A172 (cell line): ENCODE measurements at regions not wholly inside any gene's neighbourhood (a gene's known extent, or its start where the extent isn't known, plus 50 kb on each side); places are given as distances from the start of the nearest gene placed in this dataset.

Source experiments
- DNase-seq: peaks from one replicate; pipeline ENCODE4 v3.0.0-alpha.2; 2015; ENCODE audit warnings: low spot score

DNA sequence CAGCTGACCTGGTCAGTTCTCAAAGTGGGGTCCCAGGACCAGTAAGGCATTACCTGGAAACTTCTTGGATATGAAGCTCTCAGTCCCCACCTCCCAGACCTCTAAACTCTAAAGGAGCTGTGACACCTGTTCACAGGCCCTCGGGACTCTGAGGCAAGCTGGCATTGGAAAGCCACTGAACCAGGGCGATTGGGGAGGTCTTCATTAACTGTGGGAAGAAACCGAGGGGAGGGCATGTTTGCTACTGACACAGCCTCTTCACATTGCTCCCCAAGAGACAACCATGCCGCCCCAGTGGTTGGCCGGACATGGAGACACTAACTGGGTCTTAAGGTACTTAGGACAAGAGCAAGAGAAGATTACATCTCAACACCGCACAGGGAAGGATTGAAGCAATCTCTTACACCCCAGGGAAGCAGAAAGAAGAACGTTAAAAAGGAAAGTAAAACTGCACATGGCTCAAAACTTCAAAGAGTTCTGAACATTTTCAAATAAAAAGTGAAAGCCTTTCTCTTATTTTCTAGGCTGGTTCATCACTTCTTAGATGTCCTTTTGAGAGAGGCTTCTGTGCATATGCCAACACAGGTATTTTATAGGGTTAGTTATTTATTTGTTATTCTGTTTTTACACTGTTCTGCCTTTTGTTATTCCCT lies 210.0 kb upstream of the CST7 start:
- no peak for DNase-seq

DNA sequence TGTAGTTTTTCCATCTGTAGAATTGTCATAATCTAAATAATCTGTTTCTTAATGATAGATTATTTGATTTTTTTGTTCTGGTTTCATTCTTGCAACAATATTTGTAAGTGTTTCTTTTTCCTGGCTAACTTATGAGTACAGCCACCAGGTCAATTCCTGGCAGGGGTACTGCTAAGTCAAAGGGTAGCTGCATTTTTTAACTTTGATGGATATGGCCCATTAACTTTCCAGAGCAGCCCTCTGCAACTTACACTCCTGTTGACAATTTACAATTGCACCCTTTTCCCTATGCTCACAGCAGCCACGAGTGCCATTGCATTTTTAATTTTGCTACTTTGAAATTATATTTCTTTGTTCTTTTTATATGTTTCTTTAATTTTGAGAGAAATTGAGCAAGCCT lies 209.3 kb upstream of the CST7 start:
- no peak for DNase-seq

DNA sequence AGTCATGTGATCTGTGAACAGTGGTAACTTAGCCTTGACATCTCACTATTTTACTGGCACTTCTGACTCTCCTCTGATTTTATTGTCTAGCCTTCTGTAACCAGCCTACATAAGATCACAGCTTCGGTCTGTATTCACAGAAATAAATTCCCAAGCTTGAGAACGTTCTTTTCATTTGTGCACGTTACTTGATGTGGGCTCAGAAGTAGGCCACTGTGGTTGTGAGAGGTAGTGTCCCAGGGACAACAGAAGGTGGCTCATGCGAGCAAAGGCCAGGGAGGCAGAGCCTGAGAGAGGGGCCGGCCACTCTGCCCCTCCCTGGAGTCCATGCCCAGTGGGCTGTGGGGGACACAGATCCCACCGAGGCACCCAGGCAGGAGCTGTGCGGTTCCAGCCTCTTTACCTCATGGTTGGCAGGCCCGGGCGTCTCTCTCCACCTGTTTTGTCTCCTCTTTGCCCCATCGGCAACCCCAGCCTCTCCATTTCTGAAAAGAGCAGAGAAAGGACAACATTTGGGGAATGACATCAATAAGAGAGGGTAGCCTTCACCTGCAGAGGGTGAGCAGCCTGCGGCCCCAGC lies 207.5 kb upstream of the CST7 start:
- DNase-seq: no peak

DNA sequence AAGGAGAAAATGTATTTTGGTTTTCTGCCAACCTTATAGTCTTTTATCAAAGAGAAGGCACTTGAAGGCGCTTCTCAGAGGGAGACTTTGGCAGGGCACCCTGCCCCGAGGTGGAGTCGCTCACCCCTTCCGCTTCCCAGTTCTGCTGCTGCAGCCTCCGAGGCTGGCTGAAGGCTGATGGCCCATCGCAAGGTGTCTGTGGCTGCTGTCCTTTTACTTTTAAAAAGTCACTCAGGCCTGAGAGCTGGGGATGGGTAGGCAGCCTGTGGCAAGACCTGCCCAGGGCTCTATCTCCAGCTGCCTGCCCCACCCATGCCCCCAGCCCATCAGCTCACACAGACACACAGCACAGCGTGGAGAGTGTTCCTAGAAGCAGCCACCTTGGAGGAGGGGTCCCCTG lies 206.6 kb upstream of the CST7 start:
- DNase-seq: no peak

DNA sequence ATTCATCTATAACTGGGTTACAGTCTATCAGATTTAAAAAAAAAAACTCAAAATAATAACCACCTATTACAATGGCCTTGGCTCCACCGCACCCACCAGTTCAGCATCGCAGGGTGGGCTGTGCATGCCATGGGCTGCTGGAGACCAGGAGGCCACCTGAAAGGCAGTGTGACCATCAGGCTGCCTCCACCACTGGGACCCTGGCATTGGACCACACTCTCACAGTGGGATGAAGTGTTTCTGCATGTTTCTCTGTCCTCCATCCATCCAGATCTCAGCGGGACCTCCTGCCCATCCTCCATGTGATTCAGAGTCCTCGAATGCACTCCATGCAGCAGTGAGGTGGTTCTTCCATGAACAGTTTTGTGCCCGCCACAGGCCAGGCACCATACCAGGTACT lies 206.1 kb upstream of the CST7 start:
- no peak for DNase-seq

DNA sequence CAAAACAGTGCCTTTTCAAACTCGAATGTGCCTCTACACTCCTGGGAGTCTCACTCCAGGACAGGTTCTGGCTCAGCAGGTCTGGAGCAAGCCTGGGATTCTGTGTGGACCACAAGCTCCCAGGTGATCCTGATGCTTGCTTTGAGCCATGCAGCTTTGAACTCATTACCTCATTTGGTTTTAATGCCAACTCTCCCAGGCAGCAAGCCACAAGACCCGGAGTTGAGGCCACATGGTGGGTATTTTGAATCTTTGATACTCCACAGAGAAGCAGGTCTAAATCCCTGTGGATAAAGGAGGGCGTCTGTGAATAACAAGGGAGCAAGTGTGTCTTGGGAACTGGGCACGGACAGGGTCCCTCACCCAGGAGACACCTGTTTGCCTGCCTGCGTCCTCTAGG lies 205.4 kb upstream of the CST7 start:
- DNase-seq: no peak

DNA sequence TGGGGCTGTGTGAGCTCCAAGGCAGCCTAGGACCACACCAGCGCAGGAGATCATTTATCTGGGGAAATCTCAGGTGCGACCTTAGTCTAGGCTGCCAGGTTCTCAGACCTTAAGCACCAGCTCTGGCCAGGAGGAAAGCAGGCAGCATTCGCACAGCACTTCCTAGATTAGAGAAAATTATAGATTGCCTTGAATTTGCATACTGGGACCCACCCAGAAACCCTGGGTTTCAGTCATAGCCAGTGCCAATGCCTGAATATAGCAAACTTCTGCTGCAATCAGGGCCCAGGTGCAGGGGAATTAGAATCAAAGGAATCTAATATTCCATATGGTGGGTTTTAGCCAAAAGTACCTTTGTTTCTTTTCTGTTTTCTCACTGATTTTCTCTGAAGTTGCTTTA lies 204.3 kb upstream of the CST7 start:
- no peak for DNase-seq

DNA sequence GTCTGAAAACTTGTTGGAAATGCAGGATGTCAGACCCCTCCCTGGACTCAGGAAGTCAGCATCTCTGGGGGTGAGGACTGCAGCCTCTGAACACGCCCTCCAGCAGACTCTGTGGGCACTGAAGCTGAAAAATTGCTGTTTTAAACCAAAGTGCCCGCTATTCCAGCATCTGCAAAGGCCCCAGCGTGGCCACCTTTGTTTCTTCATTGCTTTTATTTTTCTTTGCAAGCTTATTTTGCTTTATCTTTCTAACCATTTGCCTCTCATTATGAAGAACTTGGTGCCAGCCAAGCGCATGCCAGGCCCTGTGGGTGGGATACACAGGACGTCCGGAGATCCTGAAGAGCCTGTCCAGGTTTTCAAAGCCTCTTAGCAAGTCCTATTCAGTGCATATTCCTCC lies 203.9 kb upstream of the CST7 start:
- no peak for DNase-seq

DNA sequence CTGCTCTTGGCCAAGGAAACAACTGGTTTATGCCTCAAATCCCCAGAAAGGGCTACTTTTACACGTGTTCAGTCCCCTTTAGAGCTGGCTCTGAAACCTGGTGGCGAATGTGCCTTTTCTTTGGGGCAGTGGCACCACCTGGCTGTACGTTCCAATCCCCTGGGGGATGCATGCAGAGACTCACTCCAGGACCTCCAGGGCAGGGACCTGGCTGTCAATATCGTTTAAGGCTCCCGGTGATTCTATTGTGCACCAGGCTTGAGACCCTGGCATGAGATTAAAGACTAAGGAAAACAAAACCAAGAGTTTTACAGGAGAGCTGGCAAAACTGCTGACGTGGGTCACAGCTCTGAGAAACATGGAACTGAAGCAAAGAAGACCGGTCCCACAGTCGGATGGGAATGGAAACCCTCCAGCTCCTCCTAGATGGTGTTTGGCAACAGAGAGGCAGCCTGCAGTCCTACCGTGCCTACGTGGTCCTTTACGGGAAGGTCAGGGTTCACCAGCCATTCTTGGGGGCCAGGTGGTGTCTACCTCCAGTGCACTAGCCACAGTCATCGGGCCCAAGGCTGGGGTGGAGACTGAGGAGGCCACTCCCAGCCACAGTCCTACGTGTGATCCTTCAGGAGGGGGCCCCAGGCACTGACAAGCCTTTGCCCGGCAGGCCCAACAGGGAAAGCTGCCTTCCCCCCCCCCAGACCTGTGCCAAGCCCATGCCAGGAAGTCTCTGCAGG lies 203.3 kb upstream of the CST7 start:
- DNase-seq: no peak

DNA sequence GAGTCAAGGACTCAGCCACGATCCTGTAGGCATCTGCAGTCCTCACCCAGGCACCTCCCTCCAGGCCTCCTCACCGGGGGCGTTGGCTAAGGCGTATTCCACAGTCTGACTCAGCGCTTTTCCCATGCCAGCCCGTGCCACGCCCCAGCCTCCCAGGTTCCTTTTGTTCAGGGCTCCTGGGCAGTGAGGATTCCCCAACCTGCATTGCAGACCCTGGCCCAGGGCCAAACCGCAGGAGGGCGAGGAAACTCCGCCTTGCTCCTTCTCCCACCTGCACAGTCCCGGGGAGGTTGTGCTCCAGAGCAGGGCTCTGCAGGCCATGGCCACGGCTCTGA lies 202.8 kb upstream of the CST7 start:
- peak; percentile 95 for DNase-seq

DNA sequence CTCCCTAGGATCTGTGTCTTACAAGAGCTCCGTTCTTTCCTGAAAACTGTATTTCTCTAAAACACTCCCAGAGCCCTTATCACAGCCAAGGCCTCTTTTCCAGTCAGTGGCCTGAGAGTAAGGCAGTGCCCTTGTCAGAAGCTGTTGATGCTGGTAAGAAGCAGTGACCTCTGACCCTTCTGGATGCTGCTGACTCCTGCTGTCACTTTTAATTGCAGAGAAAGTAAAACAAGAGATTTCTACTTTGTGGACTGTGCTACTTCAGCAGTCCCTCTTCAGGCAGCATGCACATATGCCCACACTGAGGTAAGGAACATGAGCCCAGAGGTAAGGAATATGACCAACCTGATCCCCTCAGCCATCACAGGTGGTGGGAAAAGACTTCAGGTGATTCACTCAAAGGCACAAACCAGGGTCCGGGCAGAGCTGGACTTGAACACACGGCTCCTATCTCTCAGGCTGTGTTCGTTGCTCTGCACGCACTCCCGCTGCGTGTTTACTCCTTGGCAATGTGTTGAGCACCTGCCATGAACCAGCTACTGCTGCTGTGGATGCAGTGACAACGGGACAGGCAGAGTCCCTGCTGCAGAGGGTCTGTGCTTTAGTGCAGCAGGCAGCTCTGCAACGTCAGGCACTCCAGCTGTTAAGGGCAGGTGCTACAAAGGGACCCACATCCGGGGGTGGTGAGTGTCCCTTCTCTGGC lies 201.9 kb upstream of the CST7 start:
- no peak for DNase-seq

DNA sequence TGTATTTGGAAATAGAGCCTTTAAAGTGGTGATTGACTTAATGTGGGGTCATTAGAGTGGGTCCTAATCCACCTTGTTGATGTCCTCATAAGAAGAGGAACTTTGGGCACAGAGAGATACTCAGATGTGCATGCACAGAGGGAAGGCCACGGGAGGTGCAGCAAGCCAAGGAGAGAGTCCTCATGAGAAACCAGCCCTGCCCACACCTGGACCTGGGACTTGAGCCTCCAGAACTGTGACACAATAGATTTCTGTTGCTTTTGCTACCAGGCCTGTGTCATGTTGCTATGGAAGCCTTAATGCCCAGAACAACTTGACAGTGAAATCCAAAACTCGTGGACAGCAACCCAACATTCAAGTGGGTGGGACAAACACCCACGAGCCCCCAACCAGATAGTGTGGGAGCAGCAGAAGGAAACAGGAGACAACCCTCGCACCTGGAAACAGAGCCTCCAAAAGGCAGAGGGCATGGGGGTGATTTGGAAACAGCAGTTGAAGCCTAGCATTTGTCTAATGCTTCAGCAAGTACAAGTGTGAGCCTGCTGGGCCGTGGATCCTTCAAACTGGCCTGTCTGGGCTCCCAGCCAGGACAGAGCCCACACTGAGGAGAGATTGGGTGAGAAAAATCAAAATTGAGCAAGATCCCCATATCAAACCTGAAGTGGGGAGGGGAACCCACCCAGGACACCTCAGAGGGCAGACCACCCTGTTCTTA lies 201.0 kb upstream of the CST7 start:
- DNase-seq: no peak

DNA sequence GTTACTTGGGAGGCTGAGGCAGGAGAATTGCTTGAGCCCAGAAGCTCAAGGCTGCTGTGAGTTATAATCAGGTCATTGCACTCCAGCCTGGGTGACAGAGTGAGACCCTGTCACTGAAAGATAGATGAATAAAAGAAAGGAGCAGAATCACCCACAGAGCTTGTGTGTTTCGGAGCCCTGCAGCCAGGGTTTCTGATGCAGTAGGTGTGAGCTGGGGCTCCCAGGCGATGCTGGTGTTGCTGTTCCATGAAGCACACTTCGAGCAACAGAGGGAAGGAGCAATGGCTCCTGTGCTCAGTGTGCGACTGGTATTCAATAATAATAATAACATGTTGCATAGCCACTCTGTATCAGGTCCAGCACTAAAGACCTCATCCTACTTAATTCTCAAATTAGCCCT lies 197.5 kb upstream of the CST7 start:
- no peak for DNase-seq

DNA sequence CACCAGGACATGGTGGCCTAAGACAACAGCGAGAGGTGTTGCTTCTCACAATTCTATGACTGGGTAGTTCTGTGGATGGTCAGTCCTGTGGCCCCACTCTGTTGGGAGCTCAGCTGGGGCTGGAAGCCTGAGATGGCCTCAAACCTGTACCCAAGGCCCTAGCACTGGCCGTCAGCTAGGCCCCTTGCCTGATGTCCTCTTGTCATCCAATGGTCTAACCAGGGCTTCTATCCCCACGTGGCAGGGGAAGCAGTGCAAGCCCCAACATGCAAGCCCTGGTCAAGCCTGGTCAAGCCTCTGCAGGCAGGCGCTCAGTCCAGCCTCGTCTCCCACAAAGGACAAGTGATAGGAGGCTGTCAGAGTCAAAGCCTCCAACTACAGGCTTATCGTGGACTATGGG lies 196.5 kb upstream of the CST7 start:
- DNase-seq: no peak

DNA sequence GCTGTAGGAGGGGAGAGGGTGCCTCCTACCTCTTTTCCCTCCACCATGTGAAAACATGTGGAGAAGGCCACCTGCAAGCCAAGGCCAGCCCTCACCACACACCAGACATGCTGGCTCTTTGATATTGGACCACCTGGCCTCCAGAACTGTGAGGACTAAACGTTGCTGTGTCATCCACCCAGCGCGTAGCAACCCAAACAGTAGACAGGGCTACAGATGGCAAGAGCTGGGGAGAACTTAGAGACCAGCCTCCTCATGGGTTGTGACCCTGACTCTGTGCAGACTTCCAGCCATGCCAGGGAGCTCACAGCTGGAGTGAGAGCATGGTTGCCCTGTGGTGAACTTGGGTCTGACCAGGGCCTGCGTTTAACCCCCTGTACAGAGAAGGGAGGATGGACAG lies 195.9 kb upstream of the CST7 start:
- no peak for DNase-seq

DNA sequence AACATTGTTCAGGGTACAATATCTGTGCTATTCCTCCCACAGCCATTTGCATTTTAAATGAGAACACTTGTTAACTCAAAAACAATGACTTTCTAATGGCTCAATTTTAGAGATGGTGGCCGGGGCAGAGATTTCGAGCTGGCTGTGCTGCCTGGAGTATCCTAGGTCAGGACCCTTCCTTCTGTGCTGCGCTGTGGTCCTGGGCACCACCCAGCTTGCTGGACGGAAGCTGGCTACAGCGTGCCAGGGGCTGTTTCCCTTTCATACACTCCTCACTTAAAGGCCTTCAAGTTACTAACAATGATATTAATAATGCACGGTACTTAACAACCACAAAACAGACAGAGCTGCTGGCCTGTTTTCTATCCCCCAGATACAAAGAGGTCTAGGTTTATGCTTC lies 194.4 kb upstream of the CST7 start:
- DNase-seq: no peak

DNA sequence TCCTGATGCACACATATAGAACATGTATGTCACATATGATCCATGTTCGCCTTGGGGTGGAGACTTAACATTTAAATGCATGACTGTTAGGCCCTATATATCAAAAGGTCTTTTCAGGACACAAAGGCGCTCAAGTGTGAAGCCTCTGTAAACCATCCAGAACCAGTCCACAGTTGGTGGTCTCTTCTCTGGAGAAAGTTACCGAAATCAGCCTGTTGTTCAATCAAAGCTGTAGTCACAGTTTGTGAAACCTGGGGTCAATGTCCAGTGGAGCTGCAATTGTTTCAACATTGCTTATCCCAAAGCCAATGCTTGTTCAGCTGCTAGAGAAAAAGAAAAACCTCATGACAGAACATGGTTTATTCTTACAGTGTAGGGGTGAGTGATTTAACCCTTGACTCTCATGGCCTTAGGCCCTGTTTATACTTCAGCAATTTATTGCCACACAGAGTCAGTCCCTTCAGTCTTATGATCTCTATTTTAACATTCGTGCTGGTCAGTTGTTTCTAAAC lies 193.6 kb upstream of the CST7 start:
- DNase-seq: no peak

DNA sequence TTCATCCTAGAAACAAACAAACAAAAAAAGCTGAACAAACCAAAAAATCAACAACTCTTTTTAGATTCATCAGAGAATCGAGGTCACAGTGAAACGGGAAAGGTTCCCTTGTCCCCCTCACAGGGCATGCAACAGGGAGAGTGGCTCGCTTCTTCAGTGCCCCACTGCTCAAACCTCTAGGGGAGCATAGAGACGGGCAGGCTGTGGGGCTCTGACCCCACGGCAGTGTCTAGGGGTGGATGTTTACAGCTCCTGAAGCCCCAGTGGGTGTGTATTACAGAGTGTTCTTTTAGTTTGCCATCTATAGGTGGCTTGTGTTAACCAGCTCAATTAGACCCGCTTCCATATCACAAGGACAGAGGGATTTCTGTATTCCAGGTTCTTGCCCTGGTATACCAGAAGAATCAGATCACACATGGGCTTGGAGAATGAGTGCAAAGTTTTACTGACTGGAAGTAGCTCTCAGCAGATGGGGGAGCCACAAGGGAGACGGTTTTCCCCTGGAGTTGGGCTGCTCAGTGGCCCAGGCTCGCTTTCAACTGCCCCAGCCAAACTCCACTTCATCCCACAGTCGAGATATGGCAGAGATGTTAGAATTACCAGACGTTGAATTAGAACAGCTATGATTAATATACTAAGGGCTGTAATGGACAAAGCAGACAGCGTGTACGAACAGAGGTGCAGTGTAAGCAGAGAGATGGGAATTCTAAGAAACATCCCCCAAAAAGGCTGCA lies 192.6 kb upstream of the CST7 start:
- DNase-seq: no peak

DNA sequence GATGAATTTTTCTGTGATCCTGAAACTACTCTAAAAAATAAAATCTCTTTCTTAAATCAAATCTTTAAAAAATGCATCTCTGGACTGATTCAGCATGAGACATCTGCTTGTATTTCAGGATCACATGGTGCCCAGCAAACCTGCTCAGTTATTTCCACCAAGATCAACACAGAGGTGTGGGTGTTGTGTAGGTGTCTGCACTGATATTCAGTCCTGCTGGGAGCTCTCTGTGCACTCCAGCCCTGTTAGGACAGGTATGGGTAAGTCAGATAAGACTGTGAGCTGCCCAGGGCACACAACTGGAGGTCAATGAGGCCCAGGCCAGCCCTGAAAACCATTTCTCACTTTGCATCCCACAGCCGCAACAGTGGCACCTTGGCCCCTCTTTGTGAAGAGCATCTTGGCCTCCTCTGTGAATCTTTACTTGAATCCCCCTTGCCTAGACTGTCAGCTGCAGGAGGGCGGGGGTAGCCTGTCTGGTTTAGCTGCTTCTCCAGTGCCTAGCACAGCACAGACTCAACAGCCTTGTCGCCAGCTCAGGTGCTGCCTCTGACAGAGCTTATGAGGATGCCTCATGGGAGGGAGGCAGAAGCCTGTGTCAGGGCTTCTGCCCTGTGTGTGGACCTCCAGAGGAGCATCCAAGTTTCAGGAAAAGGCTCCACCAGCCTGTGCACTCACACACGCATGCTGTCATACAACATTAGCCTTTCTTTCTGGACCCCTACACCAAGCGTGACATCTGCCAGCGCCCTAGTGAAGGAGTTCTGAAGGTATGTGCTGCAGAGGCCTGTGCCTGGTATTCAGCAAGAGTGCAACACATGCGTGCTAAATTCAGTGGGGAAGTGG lies 187.6 kb upstream of the CST7 start:
- no peak for DNase-seq

DNA sequence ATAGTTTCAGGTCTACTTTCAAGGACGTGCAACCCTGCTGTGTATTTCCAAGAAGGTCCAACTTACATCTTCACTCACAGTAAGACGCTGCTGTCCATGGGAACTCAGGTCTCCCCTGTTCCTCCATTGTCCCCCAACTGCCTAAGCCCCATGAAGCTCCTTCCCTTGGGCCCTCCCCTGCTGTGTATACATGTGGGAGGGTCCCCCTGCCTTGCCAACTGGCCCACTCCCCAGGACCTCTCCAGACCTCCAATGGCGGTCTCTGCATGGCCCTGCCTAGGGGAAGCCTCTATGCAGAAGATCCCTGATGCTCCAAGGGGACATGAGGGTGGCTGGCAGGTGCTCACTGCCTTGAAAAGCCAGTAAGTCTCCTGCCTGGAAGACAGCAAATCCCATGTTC lies 186.7 kb upstream of the CST7 start:
- DNase-seq: no peak
